ENCODE measurements at regions not wholly inside any gene's neighbourhood (a gene's known extent, or its start where the extent isn't known, plus 50 kb on each side); places are given as distances from the start of the nearest gene placed in this dataset.

DNA sequence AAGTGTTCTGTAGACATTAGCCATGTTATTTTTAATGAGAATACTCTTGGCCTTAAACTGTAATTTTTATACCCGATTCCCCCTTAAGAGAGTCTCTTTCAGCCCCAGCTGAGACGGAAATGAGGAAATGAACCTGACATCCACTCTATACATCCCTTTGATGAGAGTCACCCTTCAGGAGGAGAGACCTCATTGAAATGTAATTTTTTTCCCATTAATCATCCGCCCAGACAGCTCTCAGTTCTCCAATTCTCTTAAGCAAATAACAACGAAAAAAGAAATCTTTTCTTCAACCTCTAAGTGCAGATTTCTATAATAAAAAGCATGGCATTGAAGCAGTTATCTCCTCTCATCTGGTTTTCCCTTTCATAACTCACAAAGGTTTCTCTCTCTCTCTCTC lies 243.8 kb upstream of the PMEPA1 start:
- H3K9me3 ChIP-seq (replicated peaks; ENCODE audit: control insufficient read depth, insufficient read depth, low read length) = no peaks in the 10 kb centered on the region
- no peak overlapping the region for H3K4me3 ChIP-seq
- in situ Hi-C loops (cut with MboI) (no loop called here), intact Hi-C loops (cut with micrococcal nuclease; ENCODE audit: unreplicated experiment) (no loop called here)
- ATAC-seq (no peak), FAIRE-seq (no peak), DNase-seq (ENCODE audit: low read depth, low spot score) (no peak)
- H2AFZ ChIP-seq (ENCODE audit: control insufficient read depth, low read depth, low read length) = no peak overlapping the region
- no peaks in the 10 kb centered on the region for H4K20me1 ChIP-seq (ENCODE audit: control insufficient read depth, insufficient read depth)
- WGBS (ENCODE audit: insufficient coverage, insufficient replicate concordance, low lambda C conversion rate, missing lambda C conversion rate) = 1% methylated on average over 4 of the region's 4 CpGs
- ChIA-PET POLR2A (no interaction called here), SMC1A (ENCODE audit: uncharacterized antibody, unreplicated experiment) (no interaction called here), RAD21 (ENCODE audit: unreplicated experiment) (no interaction called here), CTCF (no interaction called here)
- H3K4me2 ChIP-seq (ENCODE audit: control insufficient read depth, insufficient read depth) = no peak overlapping the region
- no peak overlapping the region for H3K27ac ChIP-seq (ENCODE audit: control insufficient read depth, insufficient read depth)
- TF ChIP-seq PML (IDR thresholded peaks at IDR 0.05; ENCODE audit: low read length) = no peak
- TF ChIP-seq ZNF384 (IDR thresholded peaks at IDR 0.05; ENCODE audit: borderline replicate concordance, low read depth, low read length) = no peak
- TF ChIP-seq, protein P1, sequence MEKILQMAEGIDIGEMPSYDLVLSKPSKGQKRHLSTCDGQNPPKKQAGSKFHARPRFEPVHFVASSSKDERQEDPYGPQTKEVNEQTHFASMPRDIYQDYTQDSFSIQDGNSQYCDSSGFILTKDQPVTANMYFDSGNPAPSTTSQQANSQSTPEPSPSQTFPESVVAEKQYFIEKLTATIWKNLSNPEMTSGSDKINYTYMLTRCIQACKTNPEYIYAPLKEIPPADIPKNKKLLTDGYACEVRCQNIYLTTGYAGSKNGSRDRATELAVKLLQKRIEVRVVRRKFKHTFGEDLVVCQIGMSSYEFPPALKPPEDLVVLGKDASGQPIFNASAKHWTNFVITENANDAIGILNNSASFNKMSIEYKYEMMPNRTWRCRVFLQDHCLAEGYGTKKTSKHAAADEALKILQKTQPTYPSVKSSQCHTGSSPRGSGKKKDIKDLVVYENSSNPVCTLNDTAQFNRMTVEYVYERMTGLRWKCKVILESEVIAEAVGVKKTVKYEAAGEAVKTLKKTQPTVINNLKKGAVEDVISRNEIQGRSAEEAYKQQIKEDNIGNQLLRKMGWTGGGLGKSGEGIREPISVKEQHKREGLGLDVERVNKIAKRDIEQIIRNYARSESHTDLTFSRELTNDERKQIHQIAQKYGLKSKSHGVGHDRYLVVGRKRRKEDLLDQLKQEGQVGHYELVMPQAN (conservative IDR thresholded peaks at IDR 0.05) = no peak
- no peak for TF ChIP-seq RUNX3 (IDR thresholded peaks at IDR 0.05; ENCODE audit: low read length)
- TF ChIP-seq EGR1 (IDR thresholded peaks at IDR 0.05; ENCODE audit: borderline replicate concordance in 1 of 2, low read depth in 2 of 2, low read length in 2 of 2) = no peak
- TF ChIP-seq, protein P2, sequence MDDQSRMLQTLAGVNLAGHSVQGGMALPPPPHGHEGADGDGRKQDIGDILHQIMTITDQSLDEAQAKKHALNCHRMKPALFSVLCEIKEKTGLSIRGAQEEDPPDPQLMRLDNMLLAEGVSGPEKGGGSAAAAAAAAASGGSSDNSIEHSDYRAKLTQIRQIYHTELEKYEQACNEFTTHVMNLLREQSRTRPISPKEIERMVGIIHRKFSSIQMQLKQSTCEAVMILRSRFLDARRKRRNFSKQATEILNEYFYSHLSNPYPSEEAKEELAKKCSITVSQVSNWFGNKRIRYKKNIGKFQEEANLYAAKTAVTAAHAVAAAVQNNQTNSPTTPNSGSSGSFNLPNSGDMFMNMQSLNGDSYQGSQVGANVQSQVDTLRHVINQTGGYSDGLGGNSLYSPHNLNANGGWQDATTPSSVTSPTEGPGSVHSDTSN (IDR thresholded peaks at IDR 0.05; ENCODE audit: insufficient replicate concordance, low read depth, low read length) = peak; percentile 11
- TF ChIP-seq, protein P3, sequence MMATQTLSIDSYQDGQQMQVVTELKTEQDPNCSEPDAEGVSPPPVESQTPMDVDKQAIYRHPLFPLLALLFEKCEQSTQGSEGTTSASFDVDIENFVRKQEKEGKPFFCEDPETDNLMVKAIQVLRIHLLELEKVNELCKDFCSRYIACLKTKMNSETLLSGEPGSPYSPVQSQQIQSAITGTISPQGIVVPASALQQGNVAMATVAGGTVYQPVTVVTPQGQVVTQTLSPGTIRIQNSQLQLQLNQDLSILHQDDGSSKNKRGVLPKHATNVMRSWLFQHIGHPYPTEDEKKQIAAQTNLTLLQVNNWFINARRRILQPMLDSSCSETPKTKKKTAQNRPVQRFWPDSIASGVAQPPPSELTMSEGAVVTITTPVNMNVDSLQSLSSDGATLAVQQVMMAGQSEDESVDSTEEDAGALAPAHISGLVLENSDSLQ (IDR thresholded peaks at IDR 0.05) = peak; percentile 76
- TF ChIP-seq SPI1 (IDR thresholded peaks at IDR 0.05; ENCODE audit: borderline replicate concordance, insufficient read depth, low read depth, low read length) = peak; percentile 47; the same call in 1 of the 2 replicates
- TF ChIP-seq MTA3 (IDR thresholded peaks at IDR 0.05; ENCODE audit: borderline replicate concordance, low read length) = no peak
- H3K9ac ChIP-seq (ENCODE audit: control insufficient read depth, insufficient read depth, low read length) = no peak overlapping the region
- H3K79me2 ChIP-seq (ENCODE audit: control insufficient read depth, insufficient read depth, low read length) = no peaks in the 10 kb centered on the region
- H3K36me3 ChIP-seq (ENCODE audit: control insufficient read depth in 2 of 2, insufficient read depth in 2 of 2, low read length in 1 of 2) = no peaks in the 10 kb centered on the region
- BruUV-seq (replicated peaks) = no TSS peak
- no peaks in the 10 kb centered on the region for H3K4me1 ChIP-seq (ENCODE audit: control insufficient read depth, insufficient read depth, low read length)
- no peaks in the 10 kb centered on the region; a peak in 1 of 4 replicates for H3K27me3 ChIP-seq (replicated peaks in 1 of 2; ENCODE audit: control insufficient read depth in 2 of 2, insufficient read depth in 2 of 2, low read length in 1 of 2)

Data from GM12878 (cell line).